ENCODE measurements at regions not wholly inside any gene's neighbourhood (a gene's known extent, or its start where the extent isn't known, plus 50 kb on each side); places are given as distances from the start of the nearest gene placed in this dataset.

DNA sequence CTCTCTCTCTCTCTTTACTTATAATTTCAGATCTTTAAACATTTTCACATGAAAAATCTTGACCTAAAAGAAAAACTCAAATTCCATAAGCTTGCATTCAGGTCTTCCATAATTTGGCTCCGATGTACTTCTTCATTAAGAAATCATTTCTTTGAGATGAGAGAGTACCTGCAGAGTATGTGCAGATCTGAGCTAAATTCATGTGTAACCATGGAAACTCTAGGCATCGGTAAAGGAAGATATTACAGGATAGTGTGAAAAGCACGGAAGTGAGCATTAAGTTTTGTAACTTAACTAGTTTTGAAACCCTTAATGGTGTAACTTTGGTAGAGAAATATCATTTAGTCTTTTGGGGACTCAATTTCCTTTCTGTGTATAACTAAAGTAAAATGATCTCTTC is 295.9 kb upstream of the SOX4 start:
- TF ChIP-seq CTCF (IDR thresholded peaks at IDR 0.05; ENCODE audit: partially characterized antibody, unreplicated experiment) = no peak
- peaks cover 6% of the 10 kb centered on the region for H3K36me3 Mint-ChIP-seq (ENCODE audit: unreplicated experiment)
- no peaks in the 10 kb centered on the region for H3K4me1 Mint-ChIP-seq (ENCODE audit: low read depth, unreplicated experiment)
- no peak for DNase-seq
- no peak overlapping the region for H3K4me3 Mint-ChIP-seq (ENCODE audit: unreplicated experiment)
- H3K27me3 Mint-ChIP-seq (ENCODE audit: unreplicated experiment) = no peaks in the 10 kb centered on the region
- H3K9me3 Mint-ChIP-seq (ENCODE audit: unreplicated experiment) = peaks cover 3% of the 10 kb centered on the region
- no peak overlapping the region for H3K27ac Mint-ChIP-seq (ENCODE audit: unreplicated experiment)

GRCh38 chr6:21299216-21299615 is 294.3 kb upstream of the SOX4 start:
- Mint-ChIP-seq H3K36me3 (ENCODE audit: unreplicated experiment) (peaks cover 6% of the 10 kb centered on the region), H3K9me3 (ENCODE audit: unreplicated experiment) (peaks cover 3% of the 10 kb centered on the region), H3K4me1 (ENCODE audit: low read depth, unreplicated experiment) (no peaks in the 10 kb centered on the region), H3K27ac (ENCODE audit: unreplicated experiment) (no peak overlapping the region), H3K4me3 (ENCODE audit: unreplicated experiment) (no peak overlapping the region), H3K27me3 (ENCODE audit: unreplicated experiment) (no peaks in the 10 kb centered on the region)
- DNase-seq = no peak
- TF ChIP-seq CTCF (IDR thresholded peaks at IDR 0.05; ENCODE audit: partially characterized antibody, unreplicated experiment) = no peak

GRCh38 chr6:21300439-21300838 is 293.1 kb upstream of the SOX4 start:
- TF ChIP-seq CTCF (IDR thresholded peaks at IDR 0.05; ENCODE audit: partially characterized antibody, unreplicated experiment) = no peak
- no peak for DNase-seq
- Mint-ChIP-seq H3K9me3 (ENCODE audit: unreplicated experiment) (peaks cover 3% of the 10 kb centered on the region), H3K27me3 (ENCODE audit: unreplicated experiment) (no peaks in the 10 kb centered on the region), H3K36me3 (ENCODE audit: unreplicated experiment) (peaks cover 6% of the 10 kb centered on the region), H3K4me3 (ENCODE audit: unreplicated experiment) (no peak overlapping the region), H3K27ac (ENCODE audit: unreplicated experiment) (no peak overlapping the region), H3K4me1 (ENCODE audit: low read depth, unreplicated experiment) (no peaks in the 10 kb centered on the region)

- Mint-ChIP-seq H3K9me3 (ENCODE audit: unreplicated experiment) (peaks cover 3% of the 10 kb centered on the region), H3K27ac (ENCODE audit: unreplicated experiment) (no peak overlapping the region), H3K4me1 (ENCODE audit: low read depth, unreplicated experiment) (no peaks in the 10 kb centered on the region), H3K27me3 (ENCODE audit: unreplicated experiment) (no peaks in the 10 kb centered on the region), H3K36me3 (ENCODE audit: unreplicated experiment) (peaks cover 6% of the 10 kb centered on the region), H3K4me3 (ENCODE audit: unreplicated experiment) (no peak overlapping the region)
- no peak for DNase-seq
- TF ChIP-seq CTCF (IDR thresholded peaks at IDR 0.05; ENCODE audit: partially characterized antibody, unreplicated experiment) = no peak
Observed at GRCh38 chr6:21305893-21306332, 287.6 kb upstream of the SOX4 start.

- no peaks in the 10 kb centered on the region for H3K9me3 Mint-ChIP-seq (ENCODE audit: unreplicated experiment)
- H3K4me3 Mint-ChIP-seq (ENCODE audit: unreplicated experiment) = no peak overlapping the region
- no peak for TF ChIP-seq CTCF (IDR thresholded peaks at IDR 0.05; ENCODE audit: partially characterized antibody, unreplicated experiment)
- no peaks in the 10 kb centered on the region for H3K4me1 Mint-ChIP-seq (ENCODE audit: low read depth, unreplicated experiment)
- peaks cover 6% of the 10 kb centered on the region for H3K36me3 Mint-ChIP-seq (ENCODE audit: unreplicated experiment)
- no peak overlapping the region for H3K27ac Mint-ChIP-seq (ENCODE audit: unreplicated experiment)
- DNase-seq = no peak
- H3K27me3 Mint-ChIP-seq (ENCODE audit: unreplicated experiment) = no peaks in the 10 kb centered on the region
Observed at GRCh38 chr6:21306546-21306945, 287.0 kb upstream of the SOX4 start.
